Ishikawa (cell line): ENCODE measurements at regions not wholly inside any gene's neighbourhood (a gene's known extent, or its start where the extent isn't known, plus 50 kb on each side); places are given as distances from the start of the nearest gene placed in this dataset.

Experiments
- EGR1 ChIP-seq: IDR thresholded peaks from 2 replicates; pipeline ENCODE4 v1.6.1; 2012
- EP300 ChIP-seq: IDR thresholded peaks from 2 replicates; pipeline ENCODE4 v1.6.1; 2012; ENCODE audit warnings: borderline replicate concordance
- MAX ChIP-seq: IDR thresholded peaks from 2 replicates; pipeline ENCODE4 v1.6.1; 2012
- TAF1 ChIP-seq: IDR thresholded peaks from 2 replicates; pipeline ENCODE4 v1.6.1; 2012; ENCODE audit warnings: low read depth, mild to moderate bottlenecking

GRCh38 chr6:11332463-11332862 lies 100.0 kb upstream of the NEDD9 start:
- TF ChIP-seq TAF1 (no peak), EP300 (no peak), EGR1 (no peak), MAX (no peak)
